H1 (cell line): ENCODE measurements at regions not wholly inside any gene's neighbourhood (a gene's known extent, or its start where the extent isn't known, plus 50 kb on each side); places are given as distances from the start of the nearest gene placed in this dataset.

Source experiments
- POLR2A ChIP-seq, 2 experiments: IDR thresholded peaks; 1 replicate in 1 of 2; 2 replicates in 1 of 2; pipeline ENCODE4 v1.6.1; 2011; ENCODE audit warnings: low read depth in 2 of 2, low read length in 2 of 2, mild to moderate bottlenecking in 2 of 2; ENCODE audit errors: control extremely low read depth in 1 of 2
- RNF2 ChIP-seq: fragments of 200-900, 300-1000 bp; sonication (generic); IDR thresholded peaks from 2 replicates; pipeline ENCODE4 v1.7.1; 2016; ENCODE audit warnings: borderline replicate concordance, low read depth, mild to moderate bottlenecking, antibody characterized with exemption, low read length; ENCODE audit not compliant: poor library complexity, severe bottlenecking; ENCODE audit errors: missing control alignments
- RXRA ChIP-seq: IDR thresholded peaks from 2 replicates; pipeline ENCODE4 v1.6.1; 2011; ENCODE audit warnings: low read depth, mild to moderate bottlenecking, low read length, moderate library complexity; ENCODE audit not compliant: insufficient read depth
- TF ChIP-seq, protein P1 (sequence below), 3 experiments: IDR thresholded peaks; 1 replicate in 2 of 3; 2 replicates in 1 of 3; pipeline versions ENCODE4 v1.5.1 to v1.6.1; 2011; ENCODE audit warnings: low read length in 3 of 3, mild to moderate bottlenecking in 3 of 3, inconsistent platforms in 2 of 3, low read depth in 1 of 3, moderate library complexity in 1 of 3; ENCODE audit not compliant: insufficient read depth in 1 of 3; ENCODE audit errors: control extremely low read depth in 1 of 3

DNA sequence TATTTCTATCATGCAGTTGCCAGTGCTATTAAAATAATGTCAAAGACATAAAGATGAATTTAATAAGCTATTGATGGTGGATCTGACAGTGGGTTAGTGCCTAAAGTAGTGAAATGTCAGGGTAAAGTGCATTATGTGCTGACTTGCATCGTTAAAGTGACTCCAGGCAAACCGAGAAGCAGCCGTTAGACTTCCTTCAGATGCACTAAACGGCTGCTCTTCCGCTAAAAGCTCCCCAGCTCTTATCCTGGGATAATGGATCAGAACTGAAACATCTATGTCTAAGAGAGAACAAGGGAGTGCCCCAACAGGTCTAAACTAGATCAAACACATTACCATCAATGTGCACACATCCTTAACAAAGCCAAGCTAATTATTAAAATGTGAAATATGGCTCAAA lies 468.2 kb downstream of the NTRK2 start:
- TF ChIP-seq, protein P1, sequence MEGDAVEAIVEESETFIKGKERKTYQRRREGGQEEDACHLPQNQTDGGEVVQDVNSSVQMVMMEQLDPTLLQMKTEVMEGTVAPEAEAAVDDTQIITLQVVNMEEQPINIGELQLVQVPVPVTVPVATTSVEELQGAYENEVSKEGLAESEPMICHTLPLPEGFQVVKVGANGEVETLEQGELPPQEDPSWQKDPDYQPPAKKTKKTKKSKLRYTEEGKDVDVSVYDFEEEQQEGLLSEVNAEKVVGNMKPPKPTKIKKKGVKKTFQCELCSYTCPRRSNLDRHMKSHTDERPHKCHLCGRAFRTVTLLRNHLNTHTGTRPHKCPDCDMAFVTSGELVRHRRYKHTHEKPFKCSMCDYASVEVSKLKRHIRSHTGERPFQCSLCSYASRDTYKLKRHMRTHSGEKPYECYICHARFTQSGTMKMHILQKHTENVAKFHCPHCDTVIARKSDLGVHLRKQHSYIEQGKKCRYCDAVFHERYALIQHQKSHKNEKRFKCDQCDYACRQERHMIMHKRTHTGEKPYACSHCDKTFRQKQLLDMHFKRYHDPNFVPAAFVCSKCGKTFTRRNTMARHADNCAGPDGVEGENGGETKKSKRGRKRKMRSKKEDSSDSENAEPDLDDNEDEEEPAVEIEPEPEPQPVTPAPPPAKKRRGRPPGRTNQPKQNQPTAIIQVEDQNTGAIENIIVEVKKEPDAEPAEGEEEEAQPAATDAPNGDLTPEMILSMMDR (IDR thresholded peaks at IDR 0.05; ENCODE audit: control extremely low read depth in 1 of 3, insufficient read depth in 1 of 3, low read depth in 1 of 3, low read length in 3 of 3) = no peak
- TF ChIP-seq RXRA (no peak), RNF2 (no peak), POLR2A (IDR thresholded peaks at IDR 0.05; ENCODE audit: control extremely low read depth in 1 of 2, low read depth in 2 of 2, low read length in 2 of 2) (no peak)
